Thyroid gland (tissue), 4 donors: ENCODE measurements at regions not wholly inside any gene's neighbourhood (a gene's known extent, or its start where the extent isn't known, plus 50 kb on each side); places are given as distances from the start of the nearest gene placed in this dataset.

Source experiments
- POLR2A ChIP-seq, 2 donors: fragments of 450-650 bp; IDR thresholded peaks; one replicate each; pipeline ENCODE4 v1.6.1; 2017; ENCODE audit warnings: antibody characterized with exemption in 2 of 2, mild to moderate bottlenecking in 2 of 2, moderate library complexity in 1 of 2
- TF ChIP-seq, protein P1 (sequence below), 6 experiments: fragments of 200-600 bp in 3 of 6; fragments of 450-650 bp in 3 of 6; sonication (generic) in 3 of 6; IDR thresholded peaks; one replicate each; pipeline ENCODE4 v1.5.1; 2016 to 2019; ENCODE audit warnings: antibody characterized with exemption in 6 of 6, mild to moderate bottlenecking in 2 of 6, inconsistent platforms in 1 of 6, moderate library complexity in 1 of 6

DNA sequence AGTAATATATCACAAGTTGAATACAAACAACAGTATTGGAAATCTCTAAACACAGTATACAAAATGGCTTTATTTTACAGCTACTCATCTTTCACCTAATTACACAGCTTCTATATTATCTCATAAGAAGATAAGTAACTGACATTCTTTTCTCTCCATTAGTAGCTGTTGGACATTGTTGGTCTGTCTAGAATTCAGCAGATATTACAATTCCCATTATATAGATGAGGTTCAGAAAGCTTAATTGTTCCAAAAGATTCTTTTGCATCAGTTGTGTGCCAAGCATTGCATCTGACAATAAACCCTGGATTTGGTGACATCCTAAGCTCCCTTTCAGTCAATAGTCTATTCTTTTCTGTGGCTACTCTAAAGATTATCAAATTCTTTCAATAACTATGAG lies 187.0 kb downstream of the NTMT2 start:
- TF ChIP-seq, protein P1, sequence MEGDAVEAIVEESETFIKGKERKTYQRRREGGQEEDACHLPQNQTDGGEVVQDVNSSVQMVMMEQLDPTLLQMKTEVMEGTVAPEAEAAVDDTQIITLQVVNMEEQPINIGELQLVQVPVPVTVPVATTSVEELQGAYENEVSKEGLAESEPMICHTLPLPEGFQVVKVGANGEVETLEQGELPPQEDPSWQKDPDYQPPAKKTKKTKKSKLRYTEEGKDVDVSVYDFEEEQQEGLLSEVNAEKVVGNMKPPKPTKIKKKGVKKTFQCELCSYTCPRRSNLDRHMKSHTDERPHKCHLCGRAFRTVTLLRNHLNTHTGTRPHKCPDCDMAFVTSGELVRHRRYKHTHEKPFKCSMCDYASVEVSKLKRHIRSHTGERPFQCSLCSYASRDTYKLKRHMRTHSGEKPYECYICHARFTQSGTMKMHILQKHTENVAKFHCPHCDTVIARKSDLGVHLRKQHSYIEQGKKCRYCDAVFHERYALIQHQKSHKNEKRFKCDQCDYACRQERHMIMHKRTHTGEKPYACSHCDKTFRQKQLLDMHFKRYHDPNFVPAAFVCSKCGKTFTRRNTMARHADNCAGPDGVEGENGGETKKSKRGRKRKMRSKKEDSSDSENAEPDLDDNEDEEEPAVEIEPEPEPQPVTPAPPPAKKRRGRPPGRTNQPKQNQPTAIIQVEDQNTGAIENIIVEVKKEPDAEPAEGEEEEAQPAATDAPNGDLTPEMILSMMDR (IDR thresholded peaks at IDR 0.05), result no peak
- no peak for TF ChIP-seq POLR2A (IDR thresholded peaks at IDR 0.05)
